ENCODE measurements at regions not wholly inside any gene's neighbourhood (a gene's known extent, or its start where the extent isn't known, plus 50 kb on each side); places are given as distances from the start of the nearest gene placed in this dataset.

- peaks cover 0 to 14% (median 2%) of the 10 kb centered on the region in 12 donors for H3K4me1 ChIP-seq
- ATAC-seq: peak in 2 of 4 donors; percentile 58 to 89
- intact Hi-C loops (cut with DNase I): loop anchor here in 3 of 10 donors (5.0 to 10.0 kb wide), 3 partner anchors 68 to 628 kb away; no protein-coding TSS in a partner anchor
Measured at GRCh38 chr6:141552463-141552862, 580.3 kb upstream of the GJE1 start.

GRCh38 chr6:141552031-141552430 lies 580.7 kb upstream of the GJE1 start:
- no peak for DNase-seq
- TF ChIP-seq POLR2A (IDR thresholded peaks at IDR 0.05): no peak
- no peak for TF ChIP-seq CTCF (IDR thresholded peaks at IDR 0.05)
- Histone ChIP-seq H3K9me3 (peaks cover 0 to 22% (median 10%) of the 10 kb centered on the region in 12 donors), H3K27me3 (no peaks in the 10 kb centered on the region), H3K36me3 (no peaks in the 10 kb centered on the region), H3K4me1 (peaks cover 0 to 14% (median 2%) of the 10 kb centered on the region in 12 donors), H3K4me3 (no peak overlapping the region), H3K27ac (peak overlapping the region in 11 of 12 donors; percentile 5 to 61 (median 50))
- WGBS, 4 donors: 77 to 89% (median 82%) methylated on average over 5 of the region's 5 CpGs
- intact Hi-C loops (cut with DNase I): loop anchor here in 3 of 10 donors (5.0 to 10.0 kb wide), 3 partner anchors 67 to 627 kb away; no protein-coding TSS in a partner anchor
- no peak for ATAC-seq

More at GRCh38 chr6:141552463-141552862, 580.3 kb upstream of the GJE1 start:
- Histone ChIP-seq H3K27ac (peak overlapping the region in 11 of 12 donors; percentile 16 to 61 (median 50)), H3K36me3 (no peaks in the 10 kb centered on the region), H3K27me3 (no peaks in the 10 kb centered on the region), H3K9me3 (peaks cover 0 to 19% (median 10%) of the 10 kb centered on the region in 12 donors), H3K4me3 (no peak overlapping the region)
- 50 to 66% (median 57%) methylated on average over 1 of the region's 1 CpG for WGBS, 4 donors
- DNase-seq: no peak
- TF ChIP-seq CTCF (IDR thresholded peaks at IDR 0.05): no peak
- TF ChIP-seq POLR2A (IDR thresholded peaks at IDR 0.05): no peak

GRCh38 chr6:141551318-141551717 lies 581.4 kb upstream of the GJE1 start:
- ATAC-seq (peak in 1 of 4 donors; percentile 37), DNase-seq (no peak)
- H3K27ac ChIP-seq: peak overlapping the region in 4 of 12 donors; percentile 51 to 61 (median 57)
- WGBS, 4 donors: 47 to 76% (median 72%) methylated on average over 2 of the region's 2 CpGs
- no peaks in the 10 kb centered on the region for H3K36me3 ChIP-seq
- intact Hi-C loops (cut with DNase I): loop anchor here in 3 of 10 donors (5.0 to 10.0 kb wide), 3 partner anchors 67 to 627 kb away; no protein-coding TSS in a partner anchor
- no peak for TF ChIP-seq POLR2A (IDR thresholded peaks at IDR 0.05)
- TF ChIP-seq CTCF (IDR thresholded peaks at IDR 0.05): no peak
- H3K9me3 ChIP-seq: peaks cover 0 to 22% (median 10%) of the 10 kb centered on the region in 12 donors
- peaks cover 0 to 14% (median 2%) of the 10 kb centered on the region in 12 donors for H3K4me1 ChIP-seq
- H3K4me3 ChIP-seq: no peak overlapping the region
- H3K27me3 ChIP-seq: no peaks in the 10 kb centered on the region

- Histone ChIP-seq H3K9me3 (peaks cover 0 to 22% (median 10%) of the 10 kb centered on the region in 12 donors), H3K27ac (no peak overlapping the region), H3K36me3 (no peaks in the 10 kb centered on the region), H3K27me3 (no peaks in the 10 kb centered on the region), H3K4me1 (peaks cover 0 to 14% (median 2%) of the 10 kb centered on the region in 12 donors), H3K4me3 (no peak overlapping the region)
- 98 to 100% (median 99%) methylated on average over 1 of the region's 1 CpG for WGBS, 4 donors
- intact Hi-C loops (cut with DNase I): loop anchor here in 3 of 10 donors (5.0 to 10.0 kb wide), 3 partner anchors 66 to 626 kb away; no protein-coding TSS in a partner anchor
- no peak for ATAC-seq
- TF ChIP-seq CTCF (IDR thresholded peaks at IDR 0.05) (no peak), POLR2A (IDR thresholded peaks at IDR 0.05) (no peak)
- DNase-seq: no peak
Measured at GRCh38 chr6:141550471-141550870, 582.3 kb upstream of the GJE1 start.

All from heart left ventricle (tissue), 16 donors.